Stimulated activated naive B cell treated with anti-CD40 and anti-IgM and Interleukin-4, amounts not matched to agents 10 μg/mL and 1 μg/mL and 100 μg/mL, for 72 hours (primary cell): ENCODE measurements at regions not wholly inside any gene's neighbourhood (a gene's known extent, or its start where the extent isn't known, plus 50 kb on each side); places are given as distances from the start of the nearest gene placed in this dataset.

Experiments
- ATAC-seq, 2 donors: fragments of 150-1000 bp; cut with Tn5 transposase; replicated peaks; 2 replicates each; pipeline ENCODE4 v1.10.0; 2021; ENCODE audit warnings: moderate library complexity in 1 of 2
- DNase-seq: peaks from one replicate; pipeline ENCODE4 v3.0.0; 2021
- H3K27ac Mint-ChIP-seq: one replicate; pipeline ENCODE4 v1.8.0; 2022; ENCODE audit warnings: mild to moderate bottlenecking, mixed read lengths
- H3K27me3 Mint-ChIP-seq, 2 donors: one replicate each; pipeline ENCODE4 v1.8.0; 2022; ENCODE audit warnings: mixed read lengths in 2 of 2
- H3K36me3 Mint-ChIP-seq, 2 donors: one replicate each; pipeline ENCODE4 v1.8.0; 2022; ENCODE audit warnings: mixed read lengths in 2 of 2, mild to moderate bottlenecking in 1 of 2
- H3K4me1 Mint-ChIP-seq, 2 donors: one replicate each; pipeline ENCODE4 v1.8.0; 2022; ENCODE audit warnings: mixed read lengths in 2 of 2, mild to moderate bottlenecking in 1 of 2
- H3K4me3 Mint-ChIP-seq, 2 donors: one replicate each; pipeline ENCODE4 v1.8.0; 2022; ENCODE audit warnings: mild to moderate bottlenecking in 2 of 2, mixed read lengths in 2 of 2, moderate library complexity in 1 of 2
- H3K9me3 Mint-ChIP-seq, 2 donors: one replicate each; pipeline ENCODE4 v1.8.0; 2022; ENCODE audit warnings: mixed read lengths in 2 of 2, mild to moderate bottlenecking in 1 of 2

GRCh38 chr12:60101715-60102114 is 505.9 kb downstream of the SLC16A7 start:
- H3K9me3 Mint-ChIP-seq: peaks cover 0 to 3% of the 10 kb centered on the region in 2 donors
- ATAC-seq: no peak
- no peaks in the 10 kb centered on the region for H3K27me3 Mint-ChIP-seq
- no peak overlapping the region for H3K27ac Mint-ChIP-seq
- H3K4me1 Mint-ChIP-seq: no peaks in the 10 kb centered on the region
- no peak for DNase-seq
- no peaks in the 10 kb centered on the region for H3K36me3 Mint-ChIP-seq
- no peak overlapping the region for H3K4me3 Mint-ChIP-seq

- H3K36me3 Mint-ChIP-seq: no peaks in the 10 kb centered on the region
- no peak overlapping the region for H3K4me3 Mint-ChIP-seq
- DNase-seq: no peak
These were observed 510.4 kb downstream of the SLC16A7 start for GRCh38 chr12:60106214-60106613.

DNA sequence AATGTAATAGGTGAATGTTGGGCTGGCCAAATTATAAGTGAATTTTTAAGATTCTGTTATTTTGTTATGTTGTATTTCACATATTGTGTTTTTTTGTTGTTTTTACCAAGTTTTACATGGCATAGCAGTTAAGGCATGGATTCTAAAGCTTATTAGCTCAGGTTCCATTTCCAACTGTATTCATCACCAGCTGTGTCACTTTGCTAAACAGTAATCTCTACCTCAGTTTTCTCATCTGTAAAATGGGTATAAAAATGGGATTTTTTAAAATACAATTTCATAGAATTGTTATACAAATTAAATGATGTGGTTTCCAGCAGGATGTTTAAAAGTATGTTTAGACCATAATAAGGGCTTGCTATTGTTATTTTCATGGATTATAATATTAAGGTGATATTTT is 512.2 kb downstream of the SLC16A7 start:
- Mint-ChIP-seq H3K27me3 (no peaks in the 10 kb centered on the region), H3K9me3 (no peaks in the 10 kb centered on the region), H3K4me1 (no peaks in the 10 kb centered on the region), H3K4me3 (no peak overlapping the region), H3K27ac (no peak overlapping the region), H3K36me3 (no peaks in the 10 kb centered on the region)
- no peak for DNase-seq
- no peak for ATAC-seq

More at GRCh38 chr12:60106214-60106613, 510.4 kb downstream of the SLC16A7 start:
- no peaks in the 10 kb centered on the region for H3K4me1 Mint-ChIP-seq
- no peak for ATAC-seq
- H3K9me3 Mint-ChIP-seq: no peaks in the 10 kb centered on the region
- no peaks in the 10 kb centered on the region for H3K27me3 Mint-ChIP-seq
- H3K27ac Mint-ChIP-seq: no peak overlapping the region

DNA sequence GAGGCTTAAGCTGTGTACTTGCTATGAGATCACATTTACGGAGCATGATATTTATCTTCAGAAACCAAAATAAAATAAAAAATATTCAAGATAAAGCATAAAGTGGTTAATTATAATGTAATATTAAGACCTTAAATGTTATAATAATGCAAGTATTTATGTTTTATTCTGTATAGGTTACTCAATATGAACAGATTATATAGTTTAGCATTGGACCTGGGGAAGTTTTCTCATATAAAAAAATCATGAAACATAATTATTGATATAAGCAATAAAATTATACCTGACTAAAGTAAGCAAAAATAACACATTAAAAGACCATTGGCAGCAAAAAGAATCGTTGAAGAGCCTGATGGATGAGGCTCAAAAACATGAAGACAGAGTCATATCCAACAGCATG is 516.2 kb downstream of the SLC16A7 start:
- peaks cover 3 to 4% of the 10 kb centered on the region in 2 donors for H3K9me3 Mint-ChIP-seq
- H3K27ac Mint-ChIP-seq: no peak overlapping the region
- H3K4me1 Mint-ChIP-seq: no peaks in the 10 kb centered on the region
- no peaks in the 10 kb centered on the region for H3K27me3 Mint-ChIP-seq
- no peak overlapping the region for H3K4me3 Mint-ChIP-seq
- no peaks in the 10 kb centered on the region for H3K36me3 Mint-ChIP-seq
- DNase-seq (no peak), ATAC-seq (no peak)

DNA sequence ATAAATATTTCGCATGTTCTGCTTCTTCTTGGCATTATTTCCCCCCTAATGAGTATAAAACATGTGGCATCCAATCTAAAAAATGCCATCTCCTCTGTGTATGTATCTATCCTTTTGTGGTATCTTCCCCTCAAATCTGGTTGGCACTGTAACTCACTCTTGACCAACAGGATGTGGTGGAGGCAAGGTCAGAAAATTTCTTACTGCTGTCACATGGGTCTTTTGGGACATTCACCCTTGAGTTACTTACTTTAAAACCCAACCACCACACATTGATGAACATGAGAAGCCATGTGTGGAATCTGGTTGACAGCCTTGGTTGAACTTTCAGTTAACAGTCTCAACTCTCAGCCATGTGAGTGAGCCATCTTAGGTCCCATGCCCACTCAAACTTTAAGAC is 516.9 kb downstream of the SLC16A7 start:
- Mint-ChIP-seq H3K27ac (no peak overlapping the region), H3K9me3 (peaks cover 4% of the 10 kb centered on the region in 2 donors), H3K36me3 (no peaks in the 10 kb centered on the region), H3K27me3 (no peaks in the 10 kb centered on the region), H3K4me3 (no peak overlapping the region), H3K4me1 (no peaks in the 10 kb centered on the region)
- ATAC-seq: no peak
- no peak for DNase-seq

- no peaks in the 10 kb centered on the region for H3K4me1 Mint-ChIP-seq
- H3K36me3 Mint-ChIP-seq: no peaks in the 10 kb centered on the region
- ATAC-seq: no peak
- no peaks in the 10 kb centered on the region for H3K27me3 Mint-ChIP-seq
- no peak for DNase-seq
- H3K9me3 Mint-ChIP-seq: peaks cover 4 to 7% of the 10 kb centered on the region in 2 donors
- H3K4me3 Mint-ChIP-seq: no peak overlapping the region
- H3K27ac Mint-ChIP-seq: no peak overlapping the region
These were observed 518.3 kb downstream of the SLC16A7 start for GRCh38 chr12:60114169-60114568.

GRCh38 chr12:60119327-60119726 is 523.5 kb downstream of the SLC16A7 start:
- no peak for DNase-seq
- peaks cover 4 to 7% of the 10 kb centered on the region in 2 donors for H3K9me3 Mint-ChIP-seq
- no peaks in the 10 kb centered on the region for H3K27me3 Mint-ChIP-seq

DNA sequence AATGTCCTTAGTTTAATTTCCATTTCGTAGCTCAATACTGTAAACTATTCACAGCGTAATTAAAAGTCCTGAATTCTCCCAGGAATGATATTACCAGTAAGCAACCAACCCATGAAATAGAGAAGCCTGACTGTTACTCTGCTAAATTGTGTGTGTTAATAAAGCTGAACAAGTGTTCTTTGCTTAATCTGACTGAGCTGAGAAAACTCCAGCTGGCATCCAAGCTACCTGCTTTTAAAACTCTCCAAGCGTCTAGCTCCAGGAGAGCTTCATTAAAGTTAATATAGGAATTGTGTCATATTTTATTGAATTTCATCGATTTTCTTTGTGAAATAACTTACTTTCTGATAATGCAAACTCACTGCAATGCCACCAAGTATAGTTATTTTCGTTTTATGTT is 524.4 kb downstream of the SLC16A7 start:
- H3K4me3 Mint-ChIP-seq: no peak overlapping the region
- H3K27ac Mint-ChIP-seq: no peak overlapping the region
- DNase-seq (no peak), ATAC-seq (no peak)
- no peaks in the 10 kb centered on the region for H3K36me3 Mint-ChIP-seq
- H3K4me1 Mint-ChIP-seq: no peaks in the 10 kb centered on the region
- H3K9me3 Mint-ChIP-seq: peaks cover 4 to 7% of the 10 kb centered on the region in 2 donors
- H3K27me3 Mint-ChIP-seq: no peaks in the 10 kb centered on the region

More at GRCh38 chr12:60119327-60119726, 523.5 kb downstream of the SLC16A7 start:
- no peak for ATAC-seq
- Mint-ChIP-seq H3K36me3 (no peaks in the 10 kb centered on the region), H3K27ac (no peak overlapping the region), H3K4me1 (no peaks in the 10 kb centered on the region), H3K4me3 (no peak overlapping the region)

GRCh38 chr12:60123557-60123956 is 527.7 kb downstream of the SLC16A7 start:
- no peak for DNase-seq

GRCh38 chr12:60137513-60137912 is 541.7 kb downstream of the SLC16A7 start:
- no peak overlapping the region for H3K4me3 Mint-ChIP-seq
- no peak for DNase-seq
- H3K9me3 Mint-ChIP-seq: peaks cover 0 to 3% of the 10 kb centered on the region in 2 donors
- H3K4me1 Mint-ChIP-seq: no peaks in the 10 kb centered on the region
- H3K27ac Mint-ChIP-seq: no peak overlapping the region
- H3K27me3 Mint-ChIP-seq: no peaks in the 10 kb centered on the region
- no peak for ATAC-seq
- H3K36me3 Mint-ChIP-seq: no peaks in the 10 kb centered on the region

More at GRCh38 chr12:60123557-60123956, 527.7 kb downstream of the SLC16A7 start:
- Mint-ChIP-seq H3K27ac (no peak overlapping the region), H3K36me3 (no peaks in the 10 kb centered on the region), H3K4me1 (no peaks in the 10 kb centered on the region), H3K4me3 (no peak overlapping the region), H3K27me3 (no peaks in the 10 kb centered on the region), H3K9me3 (peaks cover 2 to 6% of the 10 kb centered on the region in 2 donors)
- no peak for ATAC-seq

GRCh38 chr12:60138526-60138925 is 542.7 kb downstream of the SLC16A7 start:
- Mint-ChIP-seq H3K36me3 (no peaks in the 10 kb centered on the region), H3K9me3 (peaks cover 0 to 4% of the 10 kb centered on the region in 2 donors), H3K4me3 (no peak overlapping the region), H3K27ac (no peak overlapping the region), H3K27me3 (no peaks in the 10 kb centered on the region), H3K4me1 (no peaks in the 10 kb centered on the region)
- DNase-seq (no peak), ATAC-seq (no peak)

DNA sequence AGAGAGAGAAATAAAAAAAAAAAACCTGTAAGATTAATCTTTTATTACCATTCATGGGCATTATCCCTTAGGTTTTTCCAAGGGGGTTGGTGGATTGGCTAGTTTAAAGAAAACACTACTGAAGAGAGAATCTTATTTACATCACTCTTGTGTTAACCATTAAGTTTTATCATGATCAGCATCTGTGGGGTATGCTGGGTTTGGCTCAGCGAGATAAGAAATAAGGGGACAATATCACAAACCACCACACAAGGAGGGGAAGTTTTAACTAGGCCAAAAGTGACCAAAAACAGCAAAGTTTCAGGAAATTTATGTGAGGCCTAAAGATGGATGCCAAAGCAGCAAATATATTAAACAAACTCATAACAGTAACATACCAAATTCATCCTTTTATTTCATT is 548.6 kb downstream of the SLC16A7 start:
- no peak for ATAC-seq
- Mint-ChIP-seq H3K4me1 (no peaks in the 10 kb centered on the region), H3K9me3 (peaks cover 0 to 4% of the 10 kb centered on the region in 2 donors), H3K36me3 (no peaks in the 10 kb centered on the region), H3K27ac (no peak overlapping the region), H3K4me3 (no peak overlapping the region), H3K27me3 (no peaks in the 10 kb centered on the region)
- no peak for DNase-seq

GRCh38 chr12:60148109-60148508 is 552.3 kb downstream of the SLC16A7 start:
- H3K36me3 Mint-ChIP-seq: no peaks in the 10 kb centered on the region
- H3K27me3 Mint-ChIP-seq: no peaks in the 10 kb centered on the region
- no peak for DNase-seq
- no peaks in the 10 kb centered on the region for H3K4me1 Mint-ChIP-seq
- no peak overlapping the region for H3K27ac Mint-ChIP-seq
- no peak overlapping the region for H3K4me3 Mint-ChIP-seq
- H3K9me3 Mint-ChIP-seq: peaks cover 4 to 6% of the 10 kb centered on the region in 2 donors
- no peak for ATAC-seq

GRCh38 chr12:60148831-60149230 is 553.0 kb downstream of the SLC16A7 start:
- no peak for ATAC-seq
- no peak for DNase-seq
- no peaks in the 10 kb centered on the region for H3K27me3 Mint-ChIP-seq
- peaks cover 4 to 6% of the 10 kb centered on the region in 2 donors for H3K9me3 Mint-ChIP-seq
- no peak overlapping the region for H3K4me3 Mint-ChIP-seq
- no peaks in the 10 kb centered on the region for H3K36me3 Mint-ChIP-seq
- H3K27ac Mint-ChIP-seq: no peak overlapping the region
- no peaks in the 10 kb centered on the region for H3K4me1 Mint-ChIP-seq

DNA sequence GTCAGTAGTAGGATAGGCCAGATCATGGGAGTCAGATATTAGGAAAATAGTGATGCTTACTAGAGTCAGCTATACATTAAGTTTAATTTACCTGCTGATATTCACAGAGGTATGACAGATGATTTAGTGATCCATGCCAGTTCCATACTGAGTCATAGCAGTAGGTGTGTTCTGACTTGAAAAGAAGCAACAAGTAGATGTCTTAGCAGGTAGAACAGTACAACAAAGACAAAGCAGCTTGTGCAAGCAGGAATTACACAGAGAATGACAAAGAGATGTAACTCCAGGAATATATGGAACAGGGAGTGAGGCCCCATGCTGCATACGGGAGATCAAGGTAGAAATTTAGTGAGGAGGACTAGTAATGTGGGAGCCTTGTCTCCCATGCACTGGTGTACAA is 556.9 kb downstream of the SLC16A7 start:
- no peak overlapping the region for H3K4me3 Mint-ChIP-seq
- H3K4me1 Mint-ChIP-seq: no peaks in the 10 kb centered on the region
- no peaks in the 10 kb centered on the region for H3K36me3 Mint-ChIP-seq
- H3K27me3 Mint-ChIP-seq: no peaks in the 10 kb centered on the region
- peaks cover 4 to 6% of the 10 kb centered on the region in 2 donors for H3K9me3 Mint-ChIP-seq
- DNase-seq: no peak
- no peak for ATAC-seq
- no peak overlapping the region for H3K27ac Mint-ChIP-seq

DNA sequence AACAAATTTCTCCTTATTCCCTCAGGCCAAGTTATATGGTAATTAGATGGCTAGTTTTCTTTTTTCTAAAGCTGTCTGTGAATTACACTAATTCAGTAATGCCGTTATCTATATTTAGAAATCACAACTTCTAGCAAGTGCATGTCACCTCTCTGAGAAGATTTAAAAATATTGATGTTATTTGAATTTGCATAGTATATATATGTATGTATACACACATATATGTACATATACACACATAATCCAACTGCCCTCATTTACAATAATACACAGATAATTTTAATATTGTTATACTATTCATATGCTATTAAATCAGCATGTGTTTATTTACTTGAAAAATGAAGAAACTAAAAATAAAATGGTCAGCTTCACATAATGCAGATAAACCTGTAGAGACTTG is 563.9 kb downstream of the SLC16A7 start:
- H3K4me1 Mint-ChIP-seq: no peaks in the 10 kb centered on the region
- no peaks in the 10 kb centered on the region for H3K27me3 Mint-ChIP-seq
- DNase-seq (no peak), ATAC-seq (no peak)
- no peaks in the 10 kb centered on the region for H3K9me3 Mint-ChIP-seq
- H3K27ac Mint-ChIP-seq: no peak overlapping the region
- no peak overlapping the region for H3K4me3 Mint-ChIP-seq
- H3K36me3 Mint-ChIP-seq: no peaks in the 10 kb centered on the region
